ENCODE measurements at regions not wholly inside any gene's neighbourhood (a gene's known extent, or its start where the extent isn't known, plus 50 kb on each side); places are given as distances from the start of the nearest gene placed in this dataset.

GRCh38 chr14:95421741-95422140 is 94.7 kb downstream of the SYNE3 start:
- H3K9me3 ChIP-seq: no peaks in the 10 kb centered on the region
- peaks cover 15% of the 10 kb centered on the region for H3K36me3 ChIP-seq
- no peak for DNase-seq (ENCODE audit: low spot score)

GRCh38 chr14:95420060-95420459 is 96.4 kb downstream of the SYNE3 start:
- no peak for ATAC-seq (ENCODE audit: insufficient number of reproducible peaks, low FRiP score, low read depth)
- Histone ChIP-seq H3K4me1 (ENCODE audit: control insufficient read depth in 1 of 2, low read depth in 2 of 2) (no peaks in the 10 kb centered on the region), H3K27me3 (replicated peaks; ENCODE audit: insufficient read depth) (no peaks in the 10 kb centered on the region), H3K9me3 (no peaks in the 10 kb centered on the region), H3K27ac (no peak overlapping the region), H3K36me3 (peaks cover 23% of the 10 kb centered on the region), H3K4me3 (no peak overlapping the region)
- no peak for DNase-seq (ENCODE audit: low spot score)
- no peak for TF ChIP-seq CTCF (IDR thresholded peaks at IDR 0.05)

More at GRCh38 chr14:95421741-95422140, 94.7 kb downstream of the SYNE3 start:
- Histone ChIP-seq H3K4me1 (ENCODE audit: control insufficient read depth in 1 of 2, low read depth in 2 of 2) (no peaks in the 10 kb centered on the region), H3K27ac (no peak overlapping the region), H3K27me3 (replicated peaks; ENCODE audit: insufficient read depth) (no peaks in the 10 kb centered on the region), H3K4me3 (no peak overlapping the region)
- no peak for ATAC-seq (ENCODE audit: insufficient number of reproducible peaks, low FRiP score, low read depth)
- no peak for TF ChIP-seq CTCF (IDR thresholded peaks at IDR 0.05)

GRCh38 chr14:95419569-95419968 is 96.9 kb downstream of the SYNE3 start:
- H3K27ac ChIP-seq: no peak overlapping the region
- no peak for DNase-seq (ENCODE audit: low spot score)
- no peaks in the 10 kb centered on the region for H3K27me3 ChIP-seq (replicated peaks; ENCODE audit: insufficient read depth)
- ATAC-seq (ENCODE audit: insufficient number of reproducible peaks, low FRiP score, low read depth): no peak
- H3K4me3 ChIP-seq: no peak overlapping the region
- no peaks in the 10 kb centered on the region for H3K9me3 ChIP-seq
- TF ChIP-seq CTCF (IDR thresholded peaks at IDR 0.05): no peak
- H3K36me3 ChIP-seq: peaks cover 23% of the 10 kb centered on the region
- no peaks in the 10 kb centered on the region for H3K4me1 ChIP-seq (ENCODE audit: control insufficient read depth in 1 of 2, low read depth in 2 of 2)

- no peaks in the 10 kb centered on the region for H3K27me3 ChIP-seq (replicated peaks; ENCODE audit: insufficient read depth)
- no peak overlapping the region for H3K27ac ChIP-seq
- ATAC-seq (ENCODE audit: insufficient number of reproducible peaks, low FRiP score, low read depth) (no peak), DNase-seq (ENCODE audit: low spot score) (no peak)
- TF ChIP-seq CTCF (IDR thresholded peaks at IDR 0.05): no peak
- H3K4me3 ChIP-seq: no peak overlapping the region
- no peaks in the 10 kb centered on the region for H3K4me1 ChIP-seq (ENCODE audit: control insufficient read depth in 1 of 2, low read depth in 2 of 2)
- no peaks in the 10 kb centered on the region for H3K9me3 ChIP-seq
- H3K36me3 ChIP-seq: peaks cover 23% of the 10 kb centered on the region
Observed at GRCh38 chr14:95418858-95419257, 97.6 kb downstream of the SYNE3 start.

- DNase-seq (ENCODE audit: low spot score): no peak
- H3K27me3 ChIP-seq (replicated peaks; ENCODE audit: insufficient read depth): no peaks in the 10 kb centered on the region
- H3K9me3 ChIP-seq: no peaks in the 10 kb centered on the region
- no peaks in the 10 kb centered on the region for H3K4me1 ChIP-seq (ENCODE audit: control insufficient read depth in 1 of 2, low read depth in 2 of 2)
- TF ChIP-seq CTCF (IDR thresholded peaks at IDR 0.05): no peak
- H3K36me3 ChIP-seq: peaks cover 23% of the 10 kb centered on the region
- H3K27ac ChIP-seq: no peak overlapping the region
- no peak for ATAC-seq (ENCODE audit: insufficient number of reproducible peaks, low FRiP score, low read depth)
- H3K4me3 ChIP-seq: no peak overlapping the region
Observed at GRCh38 chr14:95417492-95417891, 97.8 kb upstream of the CLMN start.

Measured in thoracic aorta (tissue), 2 donors.